Mammary epithelial cell (primary cell): ENCODE measurements at regions not wholly inside any gene's neighbourhood (a gene's known extent, or its start where the extent isn't known, plus 50 kb on each side); places are given as distances from the start of the nearest gene placed in this dataset.

Experiments
- EZH2 ChIP-seq: IDR thresholded peaks from 2 replicates; pipeline ENCODE4 v1.6.1; 2012; ENCODE audit warnings: low read length, inconsistent platforms, borderline replicate concordance
- TF ChIP-seq, protein P1 (sequence below), 2 donors: IDR thresholded peaks in 1 of 2; conservative IDR thresholded peaks in 1 of 2; 2 replicates each; pipeline ENCODE4 v1.5.1; 2011 to 2012; ENCODE audit warnings: inconsistent platforms in 2 of 2, low read length in 2 of 2, mild to moderate bottlenecking in 2 of 2, control low read depth in 1 of 2, low read depth in 1 of 2; ENCODE audit not compliant: insufficient read depth in 1 of 2; ENCODE audit errors: extremely low read depth in 1 of 2

DNA sequence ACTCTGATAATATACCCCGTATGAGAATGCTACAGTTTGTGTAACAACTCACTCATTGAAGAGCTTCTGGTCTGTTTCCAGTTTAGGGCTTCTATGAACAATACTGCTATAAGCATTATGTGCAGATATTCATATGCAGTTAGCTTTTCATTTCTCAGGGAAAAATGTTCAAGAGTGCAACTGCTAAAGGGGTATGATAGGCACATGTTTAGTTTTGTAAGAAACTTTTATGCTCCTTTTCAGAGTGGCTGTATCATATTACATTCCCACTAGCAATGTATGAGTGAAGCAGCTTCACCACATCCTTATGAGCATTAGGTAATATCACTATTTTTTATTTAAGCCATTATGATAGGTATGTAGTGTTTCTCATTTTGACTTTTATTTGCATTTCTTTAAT lies 182.6 kb upstream of the CXCL12 start:
- TF ChIP-seq, protein P1, sequence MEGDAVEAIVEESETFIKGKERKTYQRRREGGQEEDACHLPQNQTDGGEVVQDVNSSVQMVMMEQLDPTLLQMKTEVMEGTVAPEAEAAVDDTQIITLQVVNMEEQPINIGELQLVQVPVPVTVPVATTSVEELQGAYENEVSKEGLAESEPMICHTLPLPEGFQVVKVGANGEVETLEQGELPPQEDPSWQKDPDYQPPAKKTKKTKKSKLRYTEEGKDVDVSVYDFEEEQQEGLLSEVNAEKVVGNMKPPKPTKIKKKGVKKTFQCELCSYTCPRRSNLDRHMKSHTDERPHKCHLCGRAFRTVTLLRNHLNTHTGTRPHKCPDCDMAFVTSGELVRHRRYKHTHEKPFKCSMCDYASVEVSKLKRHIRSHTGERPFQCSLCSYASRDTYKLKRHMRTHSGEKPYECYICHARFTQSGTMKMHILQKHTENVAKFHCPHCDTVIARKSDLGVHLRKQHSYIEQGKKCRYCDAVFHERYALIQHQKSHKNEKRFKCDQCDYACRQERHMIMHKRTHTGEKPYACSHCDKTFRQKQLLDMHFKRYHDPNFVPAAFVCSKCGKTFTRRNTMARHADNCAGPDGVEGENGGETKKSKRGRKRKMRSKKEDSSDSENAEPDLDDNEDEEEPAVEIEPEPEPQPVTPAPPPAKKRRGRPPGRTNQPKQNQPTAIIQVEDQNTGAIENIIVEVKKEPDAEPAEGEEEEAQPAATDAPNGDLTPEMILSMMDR (conservative IDR thresholded peaks at IDR 0.05 in 1 of 2, IDR thresholded peaks at IDR 0.05 in 1 of 2; ENCODE audit: extremely low read depth in 1 of 2, insufficient read depth in 1 of 2, low read depth in 1 of 2, low read length in 2 of 2), result no peak
- TF ChIP-seq EZH2, result no peak
